ENCODE measurements at regions not wholly inside any gene's neighbourhood (a gene's known extent, or its start where the extent isn't known, plus 50 kb on each side); places are given as distances from the start of the nearest gene placed in this dataset.
"Not testable (repeated sequence)": the region's sequence is repeated elsewhere in the genome, so short reads cannot be mapped to it uniquely, and the experiment has no call there.

DNA sequence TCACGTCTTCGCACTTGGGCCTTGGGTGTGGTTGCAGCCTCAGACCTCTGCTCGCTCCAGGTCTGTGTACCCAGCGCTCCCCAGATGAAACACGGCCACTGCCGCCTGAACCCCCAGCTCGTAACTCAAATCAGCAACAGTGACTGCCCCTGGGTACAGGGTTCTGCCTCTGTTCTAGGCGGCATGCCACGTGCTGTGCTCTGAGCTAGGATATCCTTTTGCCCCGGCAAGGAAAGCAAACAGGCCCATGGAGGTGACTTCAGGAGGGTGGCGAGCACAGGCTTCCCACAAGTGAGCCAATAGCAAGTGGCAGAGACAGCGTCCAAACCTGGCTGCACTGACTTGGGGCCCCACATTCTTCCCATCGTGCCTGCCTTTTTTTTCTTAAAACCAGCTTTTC is 96.3 kb upstream of the PZP start:
- DNase-seq, result not testable (repeated sequence)

DNA sequence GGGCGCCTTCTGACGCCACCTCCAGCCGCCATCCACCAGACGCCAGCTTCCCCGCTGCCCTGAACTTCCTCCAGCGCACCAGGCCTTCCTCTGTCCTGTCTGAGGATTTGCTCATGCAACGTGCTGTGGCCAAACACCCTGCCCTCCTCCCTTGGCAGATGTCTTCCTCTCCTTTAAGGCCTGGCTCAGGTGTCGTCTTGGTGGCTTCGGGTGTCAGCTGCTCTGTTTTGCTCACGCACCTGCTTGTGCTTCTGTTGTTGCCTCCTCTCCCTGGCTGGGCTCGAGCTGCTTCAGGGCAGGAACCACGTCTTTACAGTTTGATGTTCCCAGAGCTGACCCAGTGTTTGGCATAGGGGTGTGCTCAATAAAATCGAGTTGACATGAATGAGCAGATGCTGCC is 87.7 kb upstream of the PZP start:
- DNase-seq, result not testable (repeated sequence)

DNA sequence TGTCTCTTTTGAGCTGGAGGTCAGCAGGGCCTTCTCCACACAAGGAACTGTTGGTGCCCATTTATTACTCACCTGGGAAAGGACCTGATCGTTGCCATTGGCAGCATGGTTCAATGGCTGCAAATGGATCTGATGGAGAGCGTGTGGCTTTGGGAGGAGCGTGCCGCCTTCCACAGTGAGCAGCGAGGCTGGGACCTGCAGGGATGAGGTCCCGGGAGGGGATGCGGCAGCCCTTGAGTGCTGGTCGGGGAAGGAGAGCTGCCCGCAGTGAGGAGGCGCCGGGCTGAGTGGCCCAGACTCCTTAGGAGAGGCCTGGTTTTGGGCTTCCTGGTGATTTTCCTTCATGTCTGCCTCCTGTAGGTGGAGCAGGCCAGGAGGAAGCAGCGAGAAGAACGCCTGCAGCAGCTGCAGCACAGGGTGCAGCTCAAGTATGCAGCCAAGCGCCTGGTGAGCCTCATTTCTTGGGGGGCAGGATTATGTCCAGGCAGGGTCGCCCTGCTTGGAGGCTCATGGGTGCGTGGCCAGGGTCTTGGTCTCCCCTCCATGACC is 86.0 kb upstream of the PZP start:
- DNase-seq, result not testable (repeated sequence)

DNA sequence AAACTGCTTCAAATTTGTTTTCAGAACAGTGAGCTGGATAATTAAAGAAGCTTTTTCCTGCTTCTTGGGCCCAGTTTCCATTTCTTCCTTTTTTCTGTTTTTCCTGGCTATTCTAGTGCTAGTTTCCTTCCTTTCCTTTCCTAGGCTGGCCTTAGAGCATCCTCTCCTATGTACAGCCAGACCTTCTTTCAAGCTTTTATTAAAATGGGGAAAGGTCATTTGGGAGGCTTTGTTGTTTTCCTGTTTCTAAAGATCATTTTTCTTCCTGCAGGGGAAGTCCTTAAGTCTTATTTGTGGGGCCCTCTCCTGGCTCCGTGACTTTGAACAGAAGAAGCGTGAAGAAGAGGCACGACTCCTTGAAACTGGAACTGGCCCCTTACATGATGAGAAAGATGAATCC is 85.2 kb upstream of the PZP start:
- not testable (repeated sequence) for DNase-seq

DNA sequence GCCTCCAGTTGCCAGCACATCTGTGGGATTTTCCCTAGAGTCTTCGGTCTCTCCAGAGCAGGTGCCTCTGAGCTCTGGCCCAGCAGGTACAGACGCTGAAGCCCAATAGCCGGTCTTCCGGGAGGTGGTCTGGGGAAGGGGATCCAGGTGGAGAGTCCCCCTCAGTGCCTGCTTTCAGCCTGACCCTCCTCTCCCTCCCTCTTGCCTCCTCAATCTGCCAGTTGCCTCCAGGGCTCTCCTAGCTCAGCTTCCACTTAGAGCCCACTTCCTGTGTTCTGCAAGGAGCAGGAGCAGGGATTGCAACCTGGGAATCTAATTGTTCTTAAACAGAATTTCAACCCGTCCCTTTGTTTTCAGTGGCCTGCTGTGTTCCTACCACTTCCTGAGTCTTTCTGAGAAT is 81.8 kb upstream of the PZP start:
- not testable (repeated sequence) for DNase-seq

DNA sequence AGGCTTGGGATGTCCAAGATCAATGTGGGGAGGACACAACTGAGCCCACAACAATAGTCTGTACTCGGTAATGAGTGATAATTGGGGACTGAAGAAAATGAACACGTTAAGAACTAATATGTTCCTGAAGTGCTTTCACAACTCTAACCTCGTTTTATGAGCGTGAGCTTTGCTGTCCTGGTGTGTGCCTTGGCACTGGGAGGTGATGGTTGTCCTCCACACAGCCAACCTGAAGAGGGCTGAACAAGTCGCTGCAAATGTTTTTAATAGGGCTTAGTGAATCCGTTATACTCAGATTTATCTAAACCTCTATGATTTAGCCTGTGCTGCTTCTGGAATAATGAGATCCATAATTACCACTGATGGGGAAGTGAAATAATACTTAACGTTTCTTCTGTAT is 76.5 kb upstream of the PZP start:
- not testable (repeated sequence) for DNase-seq

DNA sequence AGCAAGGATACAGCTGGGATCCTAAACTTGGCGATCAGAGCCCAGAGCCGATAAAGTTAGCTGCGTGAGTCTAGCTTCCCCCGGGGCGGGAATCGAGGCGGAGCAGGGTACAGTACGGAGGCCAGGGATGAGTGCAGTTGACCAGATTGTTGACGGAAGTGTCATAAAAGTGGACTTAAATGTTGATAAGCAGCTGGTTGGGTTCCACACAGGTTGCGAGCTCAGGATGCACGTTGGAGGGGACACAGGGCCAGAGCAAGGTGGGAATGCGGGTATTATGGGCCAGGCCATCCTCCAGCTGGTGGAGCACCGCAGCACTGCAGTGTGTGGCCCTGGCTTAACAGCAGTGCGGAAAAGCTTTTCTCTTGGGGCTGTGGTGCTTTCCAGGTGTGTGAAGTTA is 76.0 kb upstream of the PZP start:
- not testable (repeated sequence) for DNase-seq

DNA sequence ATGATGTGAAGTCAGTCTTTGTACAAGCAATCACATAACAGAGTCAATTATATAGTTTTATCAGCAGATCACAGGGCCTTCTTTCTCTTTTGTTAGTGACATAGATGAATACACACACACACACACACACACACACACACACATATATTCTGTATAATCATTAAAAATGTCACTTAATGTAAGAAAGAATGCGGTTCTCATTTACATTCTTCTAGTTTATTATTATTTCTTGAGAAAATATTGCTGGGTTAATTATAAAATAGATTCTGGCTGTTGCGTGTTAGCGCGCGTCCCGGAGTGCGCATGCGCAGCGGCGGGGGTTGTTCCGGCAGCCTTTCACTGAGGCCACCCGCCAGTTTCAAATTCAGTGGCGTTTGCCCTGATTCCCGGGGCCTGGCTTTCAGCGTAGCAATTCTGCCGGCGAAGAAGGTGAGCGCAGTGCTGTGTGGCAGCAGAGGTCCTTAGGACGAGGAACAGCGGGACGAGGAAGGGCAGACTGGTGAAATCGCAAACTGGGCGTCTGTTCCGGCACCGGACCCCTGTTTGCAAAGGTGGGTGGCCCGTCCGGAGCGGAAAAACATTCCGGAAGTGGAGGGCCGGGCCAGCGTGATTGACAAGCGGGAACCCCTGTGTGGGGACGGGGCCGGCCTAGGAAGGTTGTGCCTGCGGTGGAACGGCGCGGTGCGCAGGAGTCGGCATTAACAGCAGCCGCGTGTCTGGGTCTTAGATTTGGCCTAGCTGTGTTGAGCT is 75.3 kb upstream of the PZP start:
- DNase-seq, result peak; percentile 66

DNA sequence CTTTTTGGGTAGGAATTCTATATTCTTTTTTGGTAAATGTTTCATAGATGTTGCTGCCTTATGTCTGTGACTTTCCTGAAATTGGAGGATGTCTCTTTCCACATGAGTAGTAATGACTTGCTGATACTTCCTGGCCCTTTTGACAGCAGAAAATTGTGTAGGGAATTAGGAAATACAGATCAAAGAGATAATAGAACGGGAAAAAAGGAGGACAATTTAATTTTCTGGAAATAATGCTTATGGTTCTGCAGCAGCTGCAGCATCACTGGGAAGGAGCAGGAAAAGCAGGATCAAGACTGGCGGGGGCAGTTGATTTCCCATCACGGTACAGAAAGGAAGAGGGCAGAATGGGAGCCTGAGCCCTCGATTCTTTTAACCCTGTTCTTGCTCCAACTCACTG is 68.8 kb upstream of the PZP start:
- DNase-seq, result no peak

DNA sequence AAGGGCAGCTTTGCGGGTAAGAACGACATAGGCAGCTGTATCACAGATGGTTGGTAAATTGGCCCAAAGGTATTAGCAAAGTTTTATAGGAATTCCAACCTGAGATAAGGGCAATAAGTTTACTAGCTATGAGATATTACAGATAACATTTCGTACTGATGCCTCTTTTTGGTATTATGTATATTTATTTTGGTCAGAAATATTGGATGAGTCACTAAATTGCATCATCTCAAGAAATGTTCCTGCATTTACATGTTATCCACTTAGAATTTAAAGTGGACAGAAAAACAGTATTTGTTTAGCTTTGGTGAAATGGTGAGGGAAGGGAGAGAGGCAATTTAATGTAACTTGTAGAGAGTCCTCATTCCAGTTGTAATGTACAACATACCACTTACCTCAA is 65.1 kb upstream of the PZP start:
- DNase-seq, result no peak

DNA sequence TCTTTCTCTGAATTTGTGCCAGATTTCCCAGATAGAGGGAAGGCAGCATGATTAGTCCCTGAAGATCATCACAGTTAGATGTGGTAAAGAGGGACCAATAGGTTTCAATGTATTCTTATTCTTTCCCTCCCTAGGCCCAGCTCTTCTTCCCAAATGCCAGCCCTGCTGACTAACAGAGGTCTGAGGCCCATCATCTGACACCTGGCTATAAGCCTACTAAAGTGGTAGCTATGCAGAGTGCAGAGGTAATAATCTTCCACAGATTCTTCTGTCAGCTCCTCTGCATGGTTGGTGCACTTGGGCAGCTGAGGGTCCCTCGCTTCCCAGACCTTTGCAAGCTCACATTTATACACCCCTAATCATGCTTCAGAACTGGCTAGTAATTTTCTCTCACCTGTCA is 63.7 kb upstream of the PZP start:
- no peak for DNase-seq

DNA sequence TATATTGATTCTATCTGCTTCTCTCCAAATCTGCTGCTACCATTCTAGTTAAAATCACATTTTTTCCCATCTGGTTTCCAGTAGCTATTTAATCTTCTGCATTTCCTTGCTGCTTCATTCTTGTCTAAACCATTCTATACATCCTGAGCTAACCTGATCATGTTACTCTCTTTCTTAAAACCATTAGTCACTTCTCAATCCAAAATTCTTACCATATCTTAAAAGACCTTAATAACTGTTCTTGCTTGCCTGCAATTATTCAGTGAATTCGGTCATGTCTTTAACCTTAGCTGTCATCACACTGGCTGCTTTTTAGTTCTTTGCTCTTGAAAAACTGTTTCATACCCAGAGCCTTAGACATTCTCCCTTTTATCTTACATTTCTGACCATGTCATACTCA is 56.4 kb upstream of the PZP start:
- no peak for DNase-seq

DNA sequence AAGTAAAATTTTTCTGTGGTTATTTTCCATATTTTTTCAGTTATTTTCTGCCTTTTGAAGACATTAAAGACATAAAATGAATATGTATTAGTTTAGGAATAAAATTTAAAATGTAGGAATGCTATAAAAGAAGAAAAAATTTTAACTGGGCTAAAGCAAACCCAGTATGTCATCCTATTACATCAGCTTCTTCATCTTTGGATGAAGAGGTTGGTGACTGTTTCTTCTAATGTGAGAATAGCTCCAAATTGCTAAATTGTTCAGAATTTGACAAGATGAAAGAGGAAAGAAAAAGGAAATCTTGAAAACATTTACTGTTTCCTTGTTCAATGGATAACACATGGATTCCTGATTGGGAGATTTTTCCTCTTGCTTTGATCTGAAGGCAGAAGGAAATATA is 52.7 kb upstream of the PZP start:
- DNase-seq, result no peak

DNA sequence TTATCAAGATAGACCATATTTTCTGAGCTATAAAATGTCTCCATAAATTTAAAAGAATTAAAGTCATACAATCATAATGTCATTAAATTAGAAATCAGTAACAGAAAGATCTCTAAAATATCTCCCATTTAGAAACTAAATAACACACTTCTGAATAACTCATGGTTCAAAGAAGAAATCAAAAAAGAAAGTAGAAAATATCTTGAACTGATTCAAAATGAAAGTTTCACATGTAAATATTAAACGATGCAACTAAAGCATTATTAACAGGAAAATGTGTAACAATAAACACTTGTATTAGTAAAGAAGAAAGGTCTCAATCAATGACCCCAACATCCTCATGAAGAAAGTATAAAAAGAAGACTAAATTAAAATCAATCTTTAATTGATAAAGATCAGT is 50.5 kb upstream of the PZP start:
- DNase-seq, result no peak

Data from NCI-H2171 treated with DMSO at 0.1 percent for 48 hours (cell line).